Thyroid gland (tissue), 4 donors: ENCODE measurements at regions not wholly inside any gene's neighbourhood (a gene's known extent, or its start where the extent isn't known, plus 50 kb on each side); places are given as distances from the start of the nearest gene placed in this dataset.

ENCODE experiments used
- DNase-seq, 2 donors: peaks; one replicate each; pipeline ENCODE4 v3.0.0-alpha.2; 2019
- H3K27ac ChIP-seq, 3 donors: fragments of 200-600 bp; sonication (generic); 1 replicate in 2 of 3; 2 replicates in 1 of 3; pipeline ENCODE4 v1.5.1; 2016 to 2019; ENCODE audit warnings: mild to moderate bottlenecking in 1 of 3, moderate library complexity in 1 of 3
- H3K27me3 ChIP-seq: fragments of 200-600 bp; sonication (generic); one replicate; pipeline ENCODE4 v1.5.1; 2019
- H3K36me3 ChIP-seq, 2 donors: fragments of 200-600 bp; sonication (generic); one replicate each; pipeline ENCODE4 v1.5.1; 2016 to 2019
- H3K4me1 ChIP-seq, 2 donors: fragments of 200-600 bp; sonication (generic); one replicate each; pipeline ENCODE4 v1.5.1; 2017 to 2019
- H3K4me3 ChIP-seq, 3 donors: fragments of 200-600 bp; sonication (generic); replicated peaks in 1 of 3; 1 replicate in 2 of 3; 2 replicates in 1 of 3; pipeline ENCODE4 v1.5.1; 2016; ENCODE audit warnings: mild to moderate bottlenecking in 1 of 3
- H3K9me3 ChIP-seq: fragments of 200-600 bp; sonication (generic); one replicate; pipeline ENCODE4 v1.5.1; 2017
- POLR2A ChIP-seq, 2 donors: fragments of 450-650 bp; IDR thresholded peaks; one replicate each; pipeline ENCODE4 v1.6.1; 2017; ENCODE audit warnings: antibody characterized with exemption in 2 of 2, mild to moderate bottlenecking in 2 of 2, moderate library complexity in 1 of 2
- WGBS, 2 donors: methylation state at CpG; one replicate each; pipeline ENCODE4 v1.1.5; 2017; 5-methylcytosine and 5-hydroxymethylcytosine counted together
- intact Hi-C: fragments of 100-400 bp; cut with DNase I; formaldehyde crosslinking; loops from one replicate; pipeline ENCODE4 v1.15.1; 2023
- TF ChIP-seq, protein P1 (sequence below), 6 experiments: fragments of 200-600 bp in 3 of 6; fragments of 450-650 bp in 3 of 6; sonication (generic) in 3 of 6; IDR thresholded peaks; one replicate each; pipeline ENCODE4 v1.5.1; 2016 to 2019; ENCODE audit warnings: antibody characterized with exemption in 6 of 6, mild to moderate bottlenecking in 2 of 6, inconsistent platforms in 1 of 6, moderate library complexity in 1 of 6

- intact Hi-C loops: no loop called here
- H3K4me3 ChIP-seq: no peak overlapping the region
- H3K36me3 ChIP-seq: no peaks in the 10 kb centered on the region
- 89 to 91% methylated on average over 4 of the region's 4 CpGs for WGBS, 2 donors
- no peak for DNase-seq
- no peaks in the 10 kb centered on the region for H3K9me3 ChIP-seq
- H3K4me1 ChIP-seq: no peaks in the 10 kb centered on the region
- H3K27me3 ChIP-seq: no peaks in the 10 kb centered on the region
- no peak overlapping the region for H3K27ac ChIP-seq
- TF ChIP-seq, protein P1, sequence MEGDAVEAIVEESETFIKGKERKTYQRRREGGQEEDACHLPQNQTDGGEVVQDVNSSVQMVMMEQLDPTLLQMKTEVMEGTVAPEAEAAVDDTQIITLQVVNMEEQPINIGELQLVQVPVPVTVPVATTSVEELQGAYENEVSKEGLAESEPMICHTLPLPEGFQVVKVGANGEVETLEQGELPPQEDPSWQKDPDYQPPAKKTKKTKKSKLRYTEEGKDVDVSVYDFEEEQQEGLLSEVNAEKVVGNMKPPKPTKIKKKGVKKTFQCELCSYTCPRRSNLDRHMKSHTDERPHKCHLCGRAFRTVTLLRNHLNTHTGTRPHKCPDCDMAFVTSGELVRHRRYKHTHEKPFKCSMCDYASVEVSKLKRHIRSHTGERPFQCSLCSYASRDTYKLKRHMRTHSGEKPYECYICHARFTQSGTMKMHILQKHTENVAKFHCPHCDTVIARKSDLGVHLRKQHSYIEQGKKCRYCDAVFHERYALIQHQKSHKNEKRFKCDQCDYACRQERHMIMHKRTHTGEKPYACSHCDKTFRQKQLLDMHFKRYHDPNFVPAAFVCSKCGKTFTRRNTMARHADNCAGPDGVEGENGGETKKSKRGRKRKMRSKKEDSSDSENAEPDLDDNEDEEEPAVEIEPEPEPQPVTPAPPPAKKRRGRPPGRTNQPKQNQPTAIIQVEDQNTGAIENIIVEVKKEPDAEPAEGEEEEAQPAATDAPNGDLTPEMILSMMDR (IDR thresholded peaks at IDR 0.05): no peak
- TF ChIP-seq POLR2A (IDR thresholded peaks at IDR 0.05): no peak
Measured at GRCh38 chr3:181457756-181458155, 254.0 kb upstream of the SOX2 start.

- intact Hi-C loops: no loop called here
- Histone ChIP-seq H3K27me3 (no peaks in the 10 kb centered on the region), H3K9me3 (no peaks in the 10 kb centered on the region), H3K4me3 (no peak overlapping the region), H3K27ac (no peak overlapping the region), H3K4me1 (no peaks in the 10 kb centered on the region), H3K36me3 (no peaks in the 10 kb centered on the region)
- TF ChIP-seq POLR2A (IDR thresholded peaks at IDR 0.05): no peak
- 84% methylated on average over 9 of the region's 9 CpGs for WGBS, 2 donors
- peak in 1 of 2 donors; percentile 3 for DNase-seq
Measured at GRCh38 chr3:181457190-181457589, 254.5 kb upstream of the SOX2 start.

DNA sequence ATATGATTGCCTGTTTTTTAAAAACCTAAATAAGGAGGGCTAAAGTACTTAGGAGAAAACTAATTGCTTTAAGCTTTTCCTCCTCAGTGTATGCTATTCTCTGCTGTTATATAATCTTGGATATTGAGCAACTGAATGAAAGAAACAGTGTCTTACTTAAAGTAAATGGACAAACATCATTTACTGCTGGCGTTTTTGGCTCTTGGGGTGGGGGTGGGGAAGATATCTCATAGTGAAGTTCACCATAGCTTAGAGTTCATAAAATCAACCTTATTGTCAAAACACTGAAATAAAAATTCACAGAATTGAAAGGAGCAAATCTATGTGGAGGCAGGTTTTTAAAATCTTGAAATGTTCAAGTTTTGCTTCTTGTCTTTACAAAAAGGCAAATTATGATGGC is 256.4 kb upstream of the SOX2 start:
- TF ChIP-seq POLR2A (IDR thresholded peaks at IDR 0.05): no peak
- WGBS, 2 donors: 55 to 59% methylated on average over 1 of the region's 1 CpG

GRCh38 chr3:181454451-181455027 is 257.2 kb upstream of the SOX2 start:
- WGBS, 2 donors: 83 to 90% methylated on average over 6 of the region's 6 CpGs
- intact Hi-C loops: no loop called here
- TF ChIP-seq POLR2A (IDR thresholded peaks at IDR 0.05): no peak
- TF ChIP-seq, protein P1 (IDR thresholded peaks at IDR 0.05): no peak

More for the DNA sequence above, 256.4 kb upstream of the SOX2 start:
- Histone ChIP-seq H3K4me3 (no peak overlapping the region), H3K27ac (no peak overlapping the region), H3K27me3 (no peaks in the 10 kb centered on the region), H3K36me3 (no peaks in the 10 kb centered on the region), H3K9me3 (no peaks in the 10 kb centered on the region), H3K4me1 (no peaks in the 10 kb centered on the region)
- no peak for DNase-seq
- intact Hi-C loops: no loop called here

DNA sequence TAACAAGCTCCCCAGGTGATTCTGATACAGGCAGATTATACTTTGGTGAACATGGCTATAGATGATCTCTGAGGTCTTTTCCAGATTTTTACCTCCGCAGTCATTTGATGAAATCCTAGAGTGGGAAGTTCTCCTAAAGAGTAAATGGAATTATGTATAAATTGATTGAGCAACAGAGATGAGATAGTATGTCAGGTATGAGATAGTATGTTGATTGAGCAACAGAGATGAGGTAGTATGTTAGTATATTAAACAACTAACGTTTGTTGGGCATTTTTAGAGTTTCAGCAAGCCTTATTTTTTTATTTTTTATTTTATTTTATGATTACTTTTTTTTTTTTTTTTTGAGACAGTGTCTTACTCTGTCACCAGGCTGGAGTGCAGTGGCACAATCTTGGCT is 265.0 kb upstream of the SOX2 start:
- TF ChIP-seq, protein P1 (IDR thresholded peaks at IDR 0.05): no peak
- no peak for TF ChIP-seq POLR2A (IDR thresholded peaks at IDR 0.05)
- H3K27ac ChIP-seq: no peak overlapping the region
- no peaks in the 10 kb centered on the region for H3K27me3 ChIP-seq
- no peaks in the 10 kb centered on the region for H3K4me1 ChIP-seq
- H3K4me3 ChIP-seq: no peak overlapping the region
- no peaks in the 10 kb centered on the region for H3K36me3 ChIP-seq
- WGBS, 2 donors: 82 to 88% methylated on average over 2 of the region's 2 CpGs
- H3K9me3 ChIP-seq: no peaks in the 10 kb centered on the region
- no peak for DNase-seq
- intact Hi-C loops: no loop called here

More at GRCh38 chr3:181454451-181455027, 257.2 kb upstream of the SOX2 start:
- Histone ChIP-seq H3K4me1 (no peaks in the 10 kb centered on the region), H3K9me3 (no peaks in the 10 kb centered on the region), H3K36me3 (no peaks in the 10 kb centered on the region), H3K27ac (no peak overlapping the region), H3K4me3 (no peak overlapping the region), H3K27me3 (no peaks in the 10 kb centered on the region)
- DNase-seq: no peak

DNA sequence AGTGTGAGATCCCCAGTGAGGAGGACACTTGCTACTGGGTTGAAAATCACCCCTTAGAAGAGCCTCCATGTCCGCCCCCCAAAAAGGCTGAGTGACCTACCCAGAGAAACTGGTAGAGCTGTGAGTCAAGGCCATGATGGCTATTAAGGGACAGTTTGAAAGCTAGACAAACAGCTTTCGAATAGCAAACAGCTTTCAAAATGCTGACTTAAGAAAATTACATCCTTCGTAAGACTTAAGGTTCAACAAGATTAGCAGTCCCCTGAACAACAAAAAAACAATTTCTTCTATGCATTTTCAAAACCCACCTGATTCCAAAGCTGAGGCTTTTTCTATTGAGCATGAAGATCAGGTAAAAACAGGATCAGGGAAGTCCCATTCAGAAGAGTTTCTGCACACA is 269.7 kb upstream of the SOX2 start:
- 88 to 90% methylated on average over 3 of the region's 3 CpGs for WGBS, 2 donors
- H3K27ac ChIP-seq: no peak overlapping the region
- intact Hi-C loops: no loop called here

More for the DNA sequence above, 269.7 kb upstream of the SOX2 start:
- no peak for DNase-seq
- H3K36me3 ChIP-seq: no peaks in the 10 kb centered on the region
- H3K4me1 ChIP-seq: no peaks in the 10 kb centered on the region
- TF ChIP-seq, protein P1 (IDR thresholded peaks at IDR 0.05): no peak
- no peak for TF ChIP-seq POLR2A (IDR thresholded peaks at IDR 0.05)
- H3K27me3 ChIP-seq: no peaks in the 10 kb centered on the region
- no peaks in the 10 kb centered on the region for H3K9me3 ChIP-seq
- H3K4me3 ChIP-seq: no peak overlapping the region
